Naive B cell (primary cell): ENCODE measurements at regions not wholly inside any gene's neighbourhood (a gene's known extent, or its start where the extent isn't known, plus 50 kb on each side); places are given as distances from the start of the nearest gene placed in this dataset.

ENCODE experiments used
- ATAC-seq, 2 donors: fragments of 150-1000 bp; cut with Tn5 transposase; 2 replicates each; pipeline ENCODE4 v1.10.0; 2021; ENCODE audit warnings: low read depth in 2 of 2, mild to moderate bottlenecking in 2 of 2, moderate library complexity in 2 of 2
- DNase-seq: peaks from one replicate; pipeline ENCODE4 v3.0.0; 2022
- H3K27ac Mint-ChIP-seq, 6 donors: one replicate each; pipeline ENCODE4 v1.8.0; 2020 to 2022; ENCODE audit warnings: mild to moderate bottlenecking in 6 of 6, mixed read lengths in 6 of 6, moderate library complexity in 5 of 6, inconsistent platforms in 2 of 6
- H3K27me3 Mint-ChIP-seq, 3 donors: one replicate each; pipeline ENCODE4 v1.8.0; 2021 to 2022; ENCODE audit warnings: mixed read lengths in 3 of 3, mild to moderate bottlenecking in 1 of 3
- H3K36me3 Mint-ChIP-seq, 2 donors: one replicate each; pipeline ENCODE4 v1.8.0; 2020 to 2022; ENCODE audit warnings: mixed read lengths in 2 of 2, inconsistent platforms in 1 of 2, mild to moderate bottlenecking in 1 of 2
- H3K4me1 Mint-ChIP-seq, 3 donors: one replicate each; pipeline ENCODE4 v1.8.0; 2020 to 2022; ENCODE audit warnings: mixed read lengths in 3 of 3, inconsistent platforms in 1 of 3, mild to moderate bottlenecking in 1 of 3, moderate library complexity in 1 of 3
- H3K4me3 Mint-ChIP-seq, 8 donors: one replicate each; pipeline ENCODE4 v1.8.0; 2020 to 2022; ENCODE audit warnings: mild to moderate bottlenecking in 8 of 8, mixed read lengths in 8 of 8, moderate library complexity in 8 of 8, inconsistent platforms in 2 of 8
- H3K9me3 Mint-ChIP-seq, 7 donors: one replicate each; pipeline ENCODE4 v1.8.0; 2020 to 2022; ENCODE audit warnings: mixed read lengths in 7 of 7, mild to moderate bottlenecking in 5 of 7, inconsistent platforms in 2 of 7, moderate library complexity in 1 of 7

DNA sequence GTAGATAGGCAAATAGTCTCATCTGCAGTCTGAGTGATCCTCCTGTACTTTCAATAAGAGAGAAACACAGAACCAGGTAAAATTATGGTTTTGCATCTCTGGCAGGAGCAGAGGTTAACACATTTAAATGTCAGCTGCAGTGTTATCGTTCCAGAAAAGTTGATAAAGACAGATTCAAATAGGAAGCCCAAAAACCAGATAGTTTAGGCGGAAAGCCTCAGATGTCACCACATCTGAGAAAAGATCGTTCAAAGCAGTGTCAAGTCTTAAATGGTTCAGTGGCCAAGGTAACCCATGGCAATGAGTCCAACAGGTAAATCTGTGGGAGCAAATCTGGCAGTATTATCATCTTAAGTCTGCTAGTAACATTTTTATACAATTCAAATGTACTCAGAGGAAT, 542.1 kb upstream of the MEF2C start:
- Mint-ChIP-seq H3K27ac (peak overlapping the region in 3 of 6 donors; percentile 3 to 72 (median 21)), H3K36me3 (peaks cover 0 to 17% of the 10 kb centered on the region in 2 donors), H3K9me3 (peaks cover 0 to 34% (median 9%) of the 10 kb centered on the region in 7 donors), H3K4me1 (peaks cover 19 to 36% (median 28%) of the 10 kb centered on the region in 3 donors), H3K27me3 (no peaks in the 10 kb centered on the region), H3K4me3 (peak overlapping the region in 1 of 8 donors; percentile 33)
- DNase-seq (no peak), ATAC-seq (no peak)

DNA sequence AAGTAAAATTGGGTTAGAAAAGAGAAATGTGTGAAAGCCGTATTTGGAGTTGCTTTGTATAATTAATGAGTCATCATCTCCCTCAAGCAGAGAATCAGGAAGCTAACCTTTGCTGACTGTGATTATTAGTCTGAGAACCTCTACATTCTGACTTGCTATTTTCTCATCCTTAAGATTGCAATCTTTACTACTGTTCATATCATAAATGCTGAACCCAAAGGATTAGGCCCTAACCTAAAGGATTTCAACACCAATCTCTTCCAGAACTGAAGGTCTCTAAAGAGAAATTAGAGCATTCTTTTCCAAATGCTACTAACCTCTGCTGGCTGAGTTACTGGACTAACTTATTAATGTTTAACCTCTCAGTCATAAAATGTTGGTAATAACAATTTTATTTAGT, 538.1 kb upstream of the MEF2C start:
- Mint-ChIP-seq H3K36me3 (peaks cover 27 to 41% of the 10 kb centered on the region in 2 donors), H3K4me1 (peaks cover 38 to 46% (median 40%) of the 10 kb centered on the region in 3 donors), H3K27me3 (no peaks in the 10 kb centered on the region), H3K4me3 (no peak overlapping the region), H3K27ac (no peak overlapping the region), H3K9me3 (peaks cover 0 to 51% (median 27%) of the 10 kb centered on the region in 7 donors)
- DNase-seq (no peak), ATAC-seq (no peak)

GRCh38 chr5:89418407-89419085, 535.6 kb upstream of the MEF2C start:
- H3K9me3 Mint-ChIP-seq: peaks cover 0 to 47% (median 24%) of the 10 kb centered on the region in 7 donors
- H3K27ac Mint-ChIP-seq: peak overlapping the region in 5 of 6 donors; percentile 36 to 71 (median 44)
- peak overlapping the region in 4 of 8 donors; percentile 29 to 40 (median 36) for H3K4me3 Mint-ChIP-seq
- H3K4me1 Mint-ChIP-seq: peaks cover 28 to 32% (median 29%) of the 10 kb centered on the region in 3 donors
- H3K27me3 Mint-ChIP-seq: no peaks in the 10 kb centered on the region
- DNase-seq (no peak), ATAC-seq (no peak)
- peaks cover 27 to 40% of the 10 kb centered on the region in 2 donors for H3K36me3 Mint-ChIP-seq

DNA sequence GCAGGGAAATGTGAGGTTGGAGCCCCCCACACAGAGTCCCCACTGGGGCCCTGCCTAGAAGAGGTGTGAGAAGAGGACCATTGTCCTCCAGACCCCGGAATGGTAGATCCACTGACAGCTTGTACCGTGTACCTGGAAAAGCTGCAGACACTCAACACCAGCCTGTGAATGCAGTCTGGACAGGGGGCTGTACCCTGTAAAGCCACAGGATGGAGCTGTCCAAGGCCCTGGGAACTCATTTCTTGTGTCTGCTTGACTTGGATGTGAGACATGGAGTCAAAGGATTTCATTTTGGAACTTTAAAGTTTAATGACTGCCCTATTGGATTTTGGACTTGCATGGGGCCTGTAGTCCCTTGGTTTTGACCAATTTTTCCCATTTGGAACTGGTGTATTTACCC, 535.0 kb upstream of the MEF2C start:
- ATAC-seq: no peak
- H3K4me3 Mint-ChIP-seq: no peak overlapping the region
- H3K27ac Mint-ChIP-seq: peak overlapping the region in 3 of 6 donors; percentile 23 to 64 (median 57)
- H3K27me3 Mint-ChIP-seq: no peaks in the 10 kb centered on the region
- no peak for DNase-seq
- H3K4me1 Mint-ChIP-seq: peaks cover 28 to 33% (median 29%) of the 10 kb centered on the region in 3 donors
- peaks cover under 1 to 47% (median 24%) of the 10 kb centered on the region in 7 donors for H3K9me3 Mint-ChIP-seq
- H3K36me3 Mint-ChIP-seq: peaks cover 27 to 34% of the 10 kb centered on the region in 2 donors

GRCh38 chr5:89417515-89417914, 534.5 kb upstream of the MEF2C start:
- H3K36me3 Mint-ChIP-seq: peaks cover 27 to 30% of the 10 kb centered on the region in 2 donors
- H3K4me1 Mint-ChIP-seq: peaks cover 28 to 34% (median 32%) of the 10 kb centered on the region in 3 donors
- H3K4me3 Mint-ChIP-seq: peak overlapping the region in 1 of 8 donors; percentile 61
- no peak for ATAC-seq
- peak overlapping the region in 4 of 6 donors; percentile 23 to 64 (median 57) for H3K27ac Mint-ChIP-seq
- no peak for DNase-seq
- H3K27me3 Mint-ChIP-seq: no peaks in the 10 kb centered on the region
- H3K9me3 Mint-ChIP-seq: peaks cover 4 to 49% (median 24%) of the 10 kb centered on the region in 7 donors

- peaks cover 5 to 18% (median 11%) of the 10 kb centered on the region in 3 donors for H3K4me1 Mint-ChIP-seq
- H3K36me3 Mint-ChIP-seq: peaks cover 3 to 9% of the 10 kb centered on the region in 2 donors
- no peak overlapping the region for H3K27ac Mint-ChIP-seq
- ATAC-seq: no peak
- H3K27me3 Mint-ChIP-seq: no peaks in the 10 kb centered on the region
- no peak overlapping the region for H3K4me3 Mint-ChIP-seq
- no peak for DNase-seq
- H3K9me3 Mint-ChIP-seq: peaks cover 4 to 24% (median 7%) of the 10 kb centered on the region in 7 donors
Observed at GRCh38 chr5:89411891-89412290, 528.9 kb upstream of the MEF2C start.

DNA sequence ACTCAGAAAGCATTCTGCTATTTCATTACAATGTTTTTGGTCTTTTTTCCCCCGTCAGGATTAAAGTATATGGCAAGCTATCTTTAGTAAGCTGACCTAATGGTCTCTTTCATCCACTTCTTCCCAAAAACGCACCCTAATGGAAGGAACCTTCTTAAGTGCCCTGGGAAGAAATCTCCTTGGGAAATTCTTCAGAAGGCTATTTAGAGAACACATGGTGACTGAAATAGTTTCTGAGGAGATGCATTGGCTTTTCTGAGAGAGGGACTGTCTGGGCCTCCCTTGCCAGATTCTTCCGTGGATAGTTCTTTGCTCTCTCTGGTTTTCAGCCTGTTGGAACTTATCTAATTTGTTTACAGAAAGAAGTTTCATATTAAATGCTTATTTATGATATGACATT, 524.1 kb upstream of the MEF2C start:
- peaks cover 7% of the 10 kb centered on the region in 2 donors for H3K36me3 Mint-ChIP-seq
- no peaks in the 10 kb centered on the region for H3K27me3 Mint-ChIP-seq
- peaks cover 4 to 18% (median 10%) of the 10 kb centered on the region in 3 donors for H3K4me1 Mint-ChIP-seq
- peaks cover 2 to 14% (median 5%) of the 10 kb centered on the region in 7 donors for H3K9me3 Mint-ChIP-seq
- H3K4me3 Mint-ChIP-seq: no peak overlapping the region
- no peak for DNase-seq
- H3K27ac Mint-ChIP-seq: peak overlapping the region in 1 of 6 donors; percentile 11
- ATAC-seq: no peak

GRCh38 chr5:89401659-89402058, 518.7 kb upstream of the MEF2C start:
- H3K4me1 Mint-ChIP-seq: peaks cover 14 to 38% (median 36%) of the 10 kb centered on the region in 3 donors
- no peak for ATAC-seq
- H3K36me3 Mint-ChIP-seq: peaks cover 7% of the 10 kb centered on the region in 2 donors
- no peak for DNase-seq
- H3K4me3 Mint-ChIP-seq: no peak overlapping the region
- no peaks in the 10 kb centered on the region for H3K27me3 Mint-ChIP-seq
- peak overlapping the region in 4 of 6 donors; percentile 46 to 78 (median 68) for H3K27ac Mint-ChIP-seq
- peaks cover 3 to 21% (median 5%) of the 10 kb centered on the region in 7 donors for H3K9me3 Mint-ChIP-seq

DNA sequence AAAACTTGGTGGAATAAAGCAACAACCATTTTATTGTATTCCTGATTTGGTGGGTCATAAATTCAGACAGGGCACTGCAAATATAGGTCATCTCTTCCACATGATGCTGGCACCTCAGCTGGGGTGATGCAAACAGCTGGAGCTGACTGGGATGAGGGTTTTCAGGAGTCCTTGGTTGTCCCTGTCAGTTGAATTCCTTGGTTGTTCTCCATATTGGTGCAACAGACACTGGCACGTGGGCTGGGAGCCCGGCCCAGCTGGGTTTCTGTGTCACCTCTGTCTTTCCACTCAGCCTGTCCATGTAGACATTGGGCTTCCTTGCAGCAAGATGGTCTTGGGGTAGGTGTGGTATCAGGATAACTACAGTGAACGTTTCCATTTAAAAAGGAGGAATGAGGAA, 518.0 kb upstream of the MEF2C start:
- DNase-seq (no peak), ATAC-seq (no peak)
- Mint-ChIP-seq H3K27me3 (no peaks in the 10 kb centered on the region), H3K4me3 (no peak overlapping the region), H3K36me3 (peaks cover 7% of the 10 kb centered on the region in 2 donors), H3K9me3 (peaks cover 3 to 21% (median 5%) of the 10 kb centered on the region in 7 donors), H3K27ac (peak overlapping the region in 5 of 6 donors; percentile 46 to 78 (median 65)), H3K4me1 (peaks cover 19 to 44% (median 42%) of the 10 kb centered on the region in 3 donors)

GRCh38 chr5:89399548-89399947, 516.6 kb upstream of the MEF2C start:
- H3K9me3 Mint-ChIP-seq: peaks cover 3 to 21% (median 5%) of the 10 kb centered on the region in 7 donors
- DNase-seq (no peak), ATAC-seq (no peak)
- H3K4me1 Mint-ChIP-seq: peaks cover 28 to 56% (median 51%) of the 10 kb centered on the region in 3 donors
- H3K27ac Mint-ChIP-seq: peak overlapping the region in 4 of 6 donors; percentile 31 to 40 (median 36)
- peaks cover 7% of the 10 kb centered on the region in 2 donors for H3K36me3 Mint-ChIP-seq
- H3K4me3 Mint-ChIP-seq: peak overlapping the region in 1 of 8 donors; percentile 18
- no peaks in the 10 kb centered on the region for H3K27me3 Mint-ChIP-seq

DNA sequence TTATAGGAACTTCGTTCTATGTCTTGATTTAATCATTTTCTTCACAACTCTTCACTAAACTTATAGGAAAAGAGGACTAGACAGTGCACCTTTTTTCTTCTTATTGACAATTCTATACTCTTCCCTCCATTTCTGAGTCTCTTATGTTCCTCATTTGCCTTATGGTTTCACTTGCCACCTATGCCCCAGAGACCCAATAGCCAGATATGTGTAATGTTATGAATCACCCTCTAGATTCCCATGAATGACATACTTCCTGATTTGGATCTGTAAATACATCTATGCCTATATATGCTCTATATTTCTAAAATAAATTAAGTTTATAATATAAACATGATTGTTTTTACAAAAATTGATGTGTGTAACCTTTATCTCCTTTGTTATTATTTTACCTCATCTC, 514.1 kb upstream of the MEF2C start:
- H3K4me3 Mint-ChIP-seq: peak overlapping the region; percentile 2 to 78 (median 65)
- peaks cover 28 to 57% (median 52%) of the 10 kb centered on the region in 3 donors for H3K4me1 Mint-ChIP-seq

DNA sequence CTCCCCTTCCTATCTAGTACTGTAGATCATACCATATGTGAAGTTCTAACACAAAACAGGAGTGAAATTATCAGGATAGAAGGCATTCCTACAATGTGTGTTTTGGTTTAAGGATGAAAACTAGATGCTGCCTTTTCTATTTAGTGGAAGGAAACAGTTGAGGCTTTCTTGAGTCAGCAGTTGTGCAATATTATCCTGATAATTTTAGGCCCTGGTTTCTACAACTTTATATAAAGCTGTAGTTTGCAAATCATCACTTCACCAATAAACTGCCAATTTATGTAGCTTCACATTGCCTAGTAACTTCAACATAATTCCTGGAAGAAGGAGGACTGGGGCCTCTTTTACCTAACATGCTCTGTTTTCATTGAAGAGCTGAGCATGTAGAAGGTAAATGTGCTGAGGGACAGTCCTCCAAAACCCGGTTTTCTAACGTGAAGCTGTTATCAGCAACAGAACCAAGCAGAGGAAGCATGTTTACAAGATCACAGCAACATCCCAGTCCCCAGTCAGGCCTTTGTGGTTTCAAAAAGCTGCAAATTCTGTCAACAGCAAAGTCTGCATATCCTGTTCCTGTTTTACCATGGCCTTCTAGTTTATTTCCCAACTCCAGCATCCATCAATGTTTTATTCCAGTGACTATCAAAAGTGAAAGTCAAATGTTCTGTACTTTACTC, 513.4 kb upstream of the MEF2C start:
- no peaks in the 10 kb centered on the region for H3K36me3 Mint-ChIP-seq
- no peaks in the 10 kb centered on the region for H3K27me3 Mint-ChIP-seq
- DNase-seq (peak; percentile 24), ATAC-seq (peak; percentile 74 to 77)
- H3K4me3 Mint-ChIP-seq: peak overlapping the region in 7 of 8 donors; percentile 2 to 78 (median 65)
- H3K9me3 Mint-ChIP-seq: peaks cover 0 to 7% (median 0%) of the 10 kb centered on the region in 7 donors
- peak overlapping the region; percentile 87 to 97 (median 94) for H3K27ac Mint-ChIP-seq
- H3K4me1 Mint-ChIP-seq: peaks cover 28 to 50% (median 46%) of the 10 kb centered on the region in 3 donors

More for the DNA sequence above, 514.1 kb upstream of the MEF2C start:
- Mint-ChIP-seq H3K27ac (peak overlapping the region; percentile 85 to 97 (median 91)), H3K27me3 (no peaks in the 10 kb centered on the region), H3K36me3 (no peaks in the 10 kb centered on the region), H3K9me3 (peaks cover 0 to 7% (median 0%) of the 10 kb centered on the region in 7 donors)
- ATAC-seq (peak; percentile 86 to 89), DNase-seq (peak; percentile 36)

DNA sequence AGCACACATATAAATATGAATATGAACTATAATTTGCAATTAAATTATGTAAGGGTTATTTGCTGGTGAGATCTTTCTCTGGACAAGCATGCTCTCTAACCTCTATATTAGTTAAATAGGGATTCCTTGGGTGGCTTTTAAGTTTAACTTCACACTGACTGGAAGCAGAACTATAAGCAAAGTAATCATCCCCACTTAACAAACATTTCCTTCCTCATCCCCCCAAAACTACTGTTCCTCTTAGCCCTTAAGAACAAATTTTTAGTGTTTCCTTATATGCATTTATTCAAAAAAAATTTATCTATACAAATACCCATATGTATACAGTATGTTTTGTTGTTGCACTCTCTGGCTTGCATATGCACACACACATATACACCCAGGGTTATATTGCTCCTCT, 512.1 kb upstream of the MEF2C start:
- Mint-ChIP-seq H3K36me3 (no peaks in the 10 kb centered on the region), H3K9me3 (peaks cover 0 to 7% (median 0%) of the 10 kb centered on the region in 7 donors), H3K27ac (peak overlapping the region; percentile 0 to 97 (median 82)), H3K4me3 (peak overlapping the region in 6 of 8 donors; percentile 32 to 65 (median 38)), H3K27me3 (no peaks in the 10 kb centered on the region), H3K4me1 (peaks cover 28 to 48% (median 46%) of the 10 kb centered on the region in 3 donors)
- ATAC-seq: no peak
- no peak for DNase-seq
